ENCODE measurements at regions not wholly inside any gene's neighbourhood (a gene's known extent, or its start where the extent isn't known, plus 50 kb on each side); places are given as distances from the start of the nearest gene placed in this dataset.

GRCh38 chr6:4382362-4382853, 247.0 kb upstream of the ECI2 start:
- DNase-seq (ENCODE audit: low read depth in 2 of 2), result no peak

GRCh38 chr6:4381381-4381780, 246.0 kb upstream of the ECI2 start:
- peak in 1 of 2 donors; percentile 81 for DNase-seq (ENCODE audit: low read depth in 2 of 2)

GRCh38 chr6:4380881-4381281, 245.5 kb upstream of the ECI2 start:
- peak in 1 of 2 donors; percentile 56 for DNase-seq (ENCODE audit: low read depth in 2 of 2)

- DNase-seq (ENCODE audit: low read depth in 2 of 2), result no peak
These were observed 244.6 kb upstream of the ECI2 start for GRCh38 chr6:4379958-4380357.

- no peak for DNase-seq (ENCODE audit: low read depth in 2 of 2)
These were observed 243.1 kb upstream of the ECI2 start for GRCh38 chr6:4378319-4378996.

- DNase-seq (ENCODE audit: low read depth in 2 of 2), result no peak
These were observed 242.2 kb upstream of the ECI2 start for GRCh38 chr6:4377603-4378002.

GRCh38 chr6:4374216-4374615, 238.8 kb upstream of the ECI2 start:
- no peak for DNase-seq (ENCODE audit: low read depth in 2 of 2)

- no peak for DNase-seq (ENCODE audit: low read depth in 2 of 2)
These were observed 237.5 kb upstream of the ECI2 start for GRCh38 chr6:4372866-4373265.

GRCh38 chr6:4371207-4371921, 236.0 kb upstream of the ECI2 start:
- peak in 1 of 2 donors; percentile 64 for DNase-seq (ENCODE audit: low read depth in 2 of 2)

GRCh38 chr6:4370066-4370465, 234.7 kb upstream of the ECI2 start:
- DNase-seq (ENCODE audit: low read depth in 2 of 2), result peak in 1 of 2 donors; percentile 52

GRCh38 chr6:4369616-4370015, 234.2 kb upstream of the ECI2 start:
- peak in 1 of 2 donors; percentile 80 for DNase-seq (ENCODE audit: low read depth in 2 of 2)

GRCh38 chr6:4368649-4369048, 233.3 kb upstream of the ECI2 start:
- DNase-seq (ENCODE audit: low read depth in 2 of 2), result no peak

GRCh38 chr6:4367643-4368042, 232.3 kb upstream of the ECI2 start:
- DNase-seq (ENCODE audit: low read depth in 2 of 2), result no peak

- DNase-seq (ENCODE audit: low read depth in 2 of 2), result no peak
These were observed 231.4 kb upstream of the ECI2 start for GRCh38 chr6:4366635-4367395.

GRCh38 chr6:4365686-4366085, 230.3 kb upstream of the ECI2 start:
- DNase-seq (ENCODE audit: low read depth in 2 of 2), result no peak

- no peak for DNase-seq (ENCODE audit: low read depth in 2 of 2)
These were observed 229.3 kb upstream of the ECI2 start for GRCh38 chr6:4364711-4365110.

- DNase-seq (ENCODE audit: low read depth in 2 of 2), result no peak
These were observed 228.8 kb upstream of the ECI2 start for GRCh38 chr6:4364172-4364571.

- no peak for DNase-seq (ENCODE audit: low read depth in 2 of 2)
These were observed 228.3 kb upstream of the ECI2 start for GRCh38 chr6:4363656-4364055.

- DNase-seq (ENCODE audit: low read depth in 2 of 2), result no peak
These were observed 227.0 kb upstream of the ECI2 start for GRCh38 chr6:4362326-4362725.

- DNase-seq (ENCODE audit: low read depth in 2 of 2), result no peak
These were observed 225.5 kb upstream of the ECI2 start for GRCh38 chr6:4360920-4361319.

GRCh38 chr6:4359108-4359730, 223.8 kb upstream of the ECI2 start:
- DNase-seq (ENCODE audit: low read depth in 2 of 2), result no peak

All from dermis microvascular lymphatic vessel endothelial cell (primary cell).